MCF 10A (cell line): ENCODE measurements at regions not wholly inside any gene's neighbourhood (a gene's known extent, or its start where the extent isn't known, plus 50 kb on each side); places are given as distances from the start of the nearest gene placed in this dataset.
A peak's percentile ranks its signal among the peaks of the same experiment; 100 is the strongest.
"Not testable (repeated sequence)": the region's sequence is repeated elsewhere in the genome, so short reads cannot be mapped to it uniquely, and the experiment has no call there.

ENCODE experiments used
- BruUV-seq: library from RNA; stranded (reverse); fragments of 400-500 nt; replicated peaks from 2 replicates; lab custom pipeline; 2021; lab: Mats Ljungman, UMichigan
- CTCF ChIA-PET: fragments of 300-600 bp; sonication (Branson Sonifier 250); formaldehyde crosslinking; extraction: SDS; loops from one replicate; lab custom pipeline; 2021; ENCODE audit warnings: antibody characterized with exemption, inconsistent platforms; lab: Yijun Ruan, JAX
- POLR2A ChIA-PET: fragments of 300-600, 350-650 bp; sonication (Branson Sonifier 250); formaldehyde crosslinking; extraction: SDS; loops from one replicate; lab custom pipeline; 2020; ENCODE audit warnings: antibody characterized with exemption, inconsistent platforms; lab: Yijun Ruan, JAX
- DNase-seq: peaks from one replicate; pipeline ENCODE4 v3.0.0-alpha.2; 2018; ENCODE audit not compliant: unreplicated experiment
- H3K27ac Mint-ChIP-seq: one replicate; pipeline ENCODE4 v1.8.0; 2022; ENCODE audit warnings: mild to moderate bottlenecking, low read depth, mixed read lengths; ENCODE audit not compliant: unreplicated experiment
- H3K27me3 Mint-ChIP-seq: one replicate; pipeline ENCODE4 v1.8.0; 2022; ENCODE audit warnings: mixed read lengths; ENCODE audit not compliant: insufficient read depth, unreplicated experiment
- H3K36me3 Mint-ChIP-seq: one replicate; pipeline ENCODE4 v1.8.0; 2022; ENCODE audit warnings: mild to moderate bottlenecking, moderate library complexity, mixed read lengths; ENCODE audit not compliant: insufficient read depth, unreplicated experiment
- H3K4me1 Mint-ChIP-seq: one replicate; pipeline ENCODE4 v1.8.0; 2022; ENCODE audit warnings: mixed read lengths; ENCODE audit not compliant: insufficient read depth, unreplicated experiment
- H3K4me3 Mint-ChIP-seq: one replicate; pipeline ENCODE4 v1.8.0; 2022; ENCODE audit warnings: mild to moderate bottlenecking, moderate library complexity, mixed read lengths; ENCODE audit not compliant: unreplicated experiment
- H3K9me3 Mint-ChIP-seq: one replicate; pipeline ENCODE4 v1.8.0; 2022; ENCODE audit warnings: mixed read lengths; ENCODE audit not compliant: unreplicated experiment
- CTCF ChIP-seq: fragments of 200-600 bp; IDR thresholded peaks from one replicate; pipeline ENCODE4 v1.8.0; 2022; ENCODE audit warnings: antibody characterized with exemption, mild to moderate bottlenecking; ENCODE audit not compliant: unreplicated experiment
- intact Hi-C: fragments of 100-400 bp; cut with micrococcal nuclease; formaldehyde crosslinking; loops from 2 replicates; pipeline ENCODE4 v1.14.1; 2022

DNA sequence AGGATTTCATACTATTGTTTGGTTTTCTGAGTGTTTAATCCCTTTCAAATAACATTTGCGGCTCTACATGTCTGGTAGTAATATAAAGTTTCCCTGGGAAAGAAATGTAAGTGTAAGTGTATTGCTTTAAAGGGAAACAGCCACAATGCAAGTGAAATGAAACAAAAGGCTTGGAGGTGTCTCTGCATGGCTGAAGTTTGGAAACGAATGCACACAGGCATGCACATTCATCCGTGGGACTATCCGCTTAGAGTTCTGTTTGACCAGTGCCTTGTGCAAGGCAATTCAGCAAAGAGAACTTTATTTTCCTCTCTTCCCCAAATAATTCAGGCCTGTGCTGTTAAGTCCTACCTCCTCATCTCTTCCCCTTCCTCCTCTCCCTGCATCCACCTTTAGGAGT lies 56.1 kb upstream of the MRTFB start:
- Mint-ChIP-seq H3K36me3 (no peaks in the 10 kb centered on the region), H3K9me3 (no peaks in the 10 kb centered on the region), H3K4me3 (no peak overlapping the region), H3K27me3 (no peaks in the 10 kb centered on the region), H3K27ac (peak overlapping the region; percentile 87), H3K4me1 (peaks cover 20% of the 10 kb centered on the region)
- no TSS peak for BruUV-seq
- ChIA-PET POLR2A (interaction anchor here (0.6 kb wide), 1 partner anchor 151 kb away, joined by 3 read pairs; no protein-coding TSS in a partner anchor), CTCF (interaction anchor here (0.6 kb wide), 2 partner anchors 82 to 514 kb away, joined by 3 read pairs; no protein-coding TSS in a partner anchor)
- no peak for DNase-seq
- intact Hi-C loops: no loop called here
- no peak for TF ChIP-seq CTCF

DNA sequence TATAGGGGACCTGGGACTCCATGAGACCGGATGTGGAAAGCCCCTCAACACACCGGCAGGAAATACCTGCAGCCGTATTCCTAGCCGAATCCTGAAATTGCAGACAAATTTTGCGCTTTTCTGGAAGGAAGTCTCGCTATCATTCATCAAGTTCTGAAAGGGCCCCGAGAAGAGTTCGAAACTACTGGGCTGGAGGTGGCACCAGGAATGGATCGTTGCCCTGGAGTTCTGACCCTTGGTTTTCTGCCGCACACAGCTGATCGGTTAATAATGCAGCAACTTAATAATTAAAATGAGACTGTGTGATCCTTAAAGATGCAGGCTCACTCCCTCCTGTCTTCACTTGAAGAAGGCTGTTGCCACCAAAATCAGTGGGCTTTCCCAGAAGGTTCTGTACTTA lies 55.7 kb upstream of the MRTFB start:
- Mint-ChIP-seq H3K36me3 (no peaks in the 10 kb centered on the region), H3K4me3 (no peak overlapping the region), H3K4me1 (peaks cover 20% of the 10 kb centered on the region), H3K27me3 (no peaks in the 10 kb centered on the region), H3K27ac (peak overlapping the region; percentile 87), H3K9me3 (no peaks in the 10 kb centered on the region)
- POLR2A ChIA-PET: interaction anchor here (0.6 to 0.7 kb wide), 2 partner anchors 37 to 172 kb away, joined by 4 to 5 read pairs; no protein-coding TSS in a partner anchor
- DNase-seq: no peak
- TF ChIP-seq CTCF: no peak
- no TSS peak for BruUV-seq
- intact Hi-C loops: no loop called here
- CTCF ChIA-PET: interaction anchor here (0.6 to 1.1 kb wide), 3 partner anchors 82 to 395 kb away, joined by 3 read pairs; no protein-coding TSS in a partner anchor

- TF ChIP-seq CTCF: no peak
- DNase-seq: peak; percentile 79
- no peak overlapping the region for H3K4me3 Mint-ChIP-seq
These were observed 55.2 kb upstream of the MRTFB start for GRCh38 chr16:14015948-14016347.

DNA sequence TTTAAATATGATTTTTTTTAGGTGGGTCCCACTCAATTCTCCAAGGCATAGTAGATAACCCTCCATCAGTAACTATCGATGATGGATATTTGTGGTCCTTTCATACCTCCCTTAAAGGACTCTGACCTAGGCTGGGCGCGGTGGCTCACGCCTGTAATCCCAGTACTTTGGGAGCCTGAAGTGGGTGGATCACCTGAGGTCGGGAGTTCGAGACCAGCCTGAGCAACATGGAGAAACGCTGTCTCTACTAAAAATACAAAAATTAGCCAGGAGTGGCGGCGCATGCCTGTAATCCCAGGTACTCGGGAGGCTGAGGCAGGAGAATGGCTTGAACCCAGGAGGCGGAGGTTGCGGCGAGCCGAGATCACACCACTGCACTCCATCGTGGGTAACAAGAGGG lies 54.8 kb upstream of the MRTFB start:
- intact Hi-C loops, H3K27me3 Mint-ChIP-seq, DNase-seq, H3K4me3 Mint-ChIP-seq, H3K36me3 Mint-ChIP-seq, BruUV-seq, H3K9me3 Mint-ChIP-seq: not testable (repeated sequence)
- POLR2A ChIA-PET: interaction anchor here (0.7 kb wide), 1 partner anchor 36 kb away, joined by 4 read pairs; no protein-coding TSS in a partner anchor
- CTCF ChIA-PET: interaction anchor here (0.7 to 1.1 kb wide), 2 partner anchors 166 to 394 kb away, joined by 3 read pairs; no protein-coding TSS in a partner anchor
- Mint-ChIP-seq H3K27ac (peak overlapping the region; percentile 87), H3K4me1 (peaks cover 20% of the 10 kb centered on the region)

More at GRCh38 chr16:14015948-14016347, 55.2 kb upstream of the MRTFB start:
- BruUV-seq: no TSS peak
- Mint-ChIP-seq H3K27me3 (no peaks in the 10 kb centered on the region), H3K9me3 (no peaks in the 10 kb centered on the region), H3K4me1 (peaks cover 20% of the 10 kb centered on the region), H3K27ac (peak overlapping the region; percentile 87), H3K36me3 (no peaks in the 10 kb centered on the region)
- intact Hi-C loops: no loop called here
- ChIA-PET POLR2A (interaction anchor here (0.6 to 0.7 kb wide), 2 partner anchors 36 to 171 kb away, joined by 4 to 5 read pairs; no protein-coding TSS in a partner anchor), CTCF (interaction anchor here (0.6 to 1.1 kb wide), 3 partner anchors 83 to 394 kb away, joined by 3 read pairs; no protein-coding TSS in a partner anchor)
